Hematopoietic multipotent progenitor cell treated with erythropoietin and hydrocortisone succinate and interleukin-3 and kit ligand, for 8 days (in vitro differentiated cells): ENCODE measurements at regions not wholly inside any gene's neighbourhood (a gene's known extent, or its start where the extent isn't known, plus 50 kb on each side); places are given as distances from the start of the nearest gene placed in this dataset.
"Not testable (repeated sequence)": the region's sequence is repeated elsewhere in the genome, so short reads cannot be mapped to it uniquely, and the experiment has no call there.

Source experiments
- DNase-seq: peaks from one replicate; pipeline ENCODE4 v3.0.0-alpha.2; 2015

- DNase-seq: no peak
Observed at GRCh38 chrX:140447150-140447549, 57.7 kb downstream of the SOX3 start.

- no peak for DNase-seq
Observed at GRCh38 chrX:140440876-140441275, 64.0 kb downstream of the SOX3 start.

- DNase-seq: no peak
Observed at GRCh38 chrX:140439476-140439875, 65.4 kb downstream of the SOX3 start.

- no peak for DNase-seq
Observed at GRCh38 chrX:140434347-140434746, 70.5 kb downstream of the SOX3 start.

DNA sequence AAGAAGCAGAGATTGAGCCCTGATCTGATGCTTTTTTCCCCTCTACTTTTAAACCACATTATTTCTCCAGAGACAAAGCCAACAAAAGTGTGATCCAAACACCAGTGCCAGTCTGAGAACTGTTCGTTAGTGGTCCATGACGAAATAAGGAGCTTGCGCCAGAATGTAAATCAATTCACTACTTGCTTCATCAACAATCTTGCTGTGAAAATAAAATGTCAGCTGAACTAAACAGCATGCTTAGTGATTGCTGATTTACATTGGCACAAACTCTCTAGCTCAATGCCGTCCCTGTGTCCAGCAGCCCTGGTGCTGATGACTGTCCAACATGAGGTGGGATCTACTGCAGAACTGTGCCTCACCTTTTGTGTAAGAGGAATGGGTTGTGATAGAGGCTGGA lies 71.3 kb downstream of the SOX3 start:
- DNase-seq: no peak

DNA sequence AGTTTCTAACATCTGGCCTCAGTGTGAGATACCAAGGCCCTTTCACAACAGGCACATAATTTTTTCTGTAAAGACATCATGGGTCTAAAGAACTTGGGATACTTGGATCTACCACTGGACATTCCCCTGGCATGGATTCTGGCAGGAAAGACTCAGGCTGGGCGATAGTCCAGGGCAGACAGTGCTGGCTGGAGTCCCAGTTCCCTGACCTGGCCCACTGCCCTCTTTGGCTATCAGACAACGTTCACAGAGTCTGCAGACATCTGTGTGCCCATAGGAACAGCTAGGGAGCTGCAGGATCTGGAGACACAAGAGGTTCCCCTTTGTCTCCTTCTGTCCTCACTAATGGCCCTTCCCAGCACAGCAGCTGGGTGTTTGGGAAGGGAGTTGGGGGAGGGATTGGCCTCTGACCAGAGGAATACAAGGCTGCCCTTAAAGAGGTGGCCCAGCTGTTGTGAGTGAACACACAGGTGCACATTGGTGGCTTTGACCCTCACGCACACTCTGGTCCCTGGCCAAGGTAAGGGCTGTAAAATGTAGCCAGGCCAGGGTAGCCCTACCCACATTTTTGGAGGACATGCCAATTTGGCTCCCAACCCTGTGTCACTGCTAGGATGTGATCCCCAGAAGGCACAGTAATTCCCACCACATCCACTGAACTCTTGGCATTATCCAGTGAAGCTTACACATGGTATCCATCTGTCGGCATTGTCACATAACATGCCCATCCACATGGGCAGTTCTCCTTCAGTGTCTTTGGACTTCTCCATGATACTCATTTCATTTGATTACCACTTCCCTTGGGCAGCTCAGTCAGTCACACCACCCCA lies 72.3 kb downstream of the SOX3 start:
- DNase-seq: no peak

- DNase-seq: no peak
Observed at GRCh38 chrX:140431521-140431920, 73.3 kb downstream of the SOX3 start.

GRCh38 chrX:140425712-140426395 lies 79.0 kb downstream of the SOX3 start:
- DNase-seq: no peak

GRCh38 chrX:140422501-140422900 lies 82.4 kb downstream of the SOX3 start:
- DNase-seq: no peak

GRCh38 chrX:140402131-140402530 lies 102.7 kb downstream of the SOX3 start:
- not testable (repeated sequence) for DNase-seq

- DNase-seq: not testable (repeated sequence)
Observed at GRCh38 chrX:140396326-140396725, 108.5 kb downstream of the SOX3 start.

- no peak for DNase-seq
Observed at GRCh38 chrX:140393507-140393906, 111.4 kb downstream of the SOX3 start.

- no peak for DNase-seq
Observed at GRCh38 chrX:140391313-140391712, 113.6 kb downstream of the SOX3 start.

GRCh38 chrX:140389331-140389730 lies 115.5 kb downstream of the SOX3 start:
- no peak for DNase-seq

GRCh38 chrX:140362861-140363260 lies 142.0 kb downstream of the SOX3 start:
- DNase-seq: no peak

GRCh38 chrX:140360924-140361323 lies 143.9 kb downstream of the SOX3 start:
- no peak for DNase-seq

GRCh38 chrX:140360284-140360683 lies 144.6 kb downstream of the SOX3 start:
- no peak for DNase-seq

DNA sequence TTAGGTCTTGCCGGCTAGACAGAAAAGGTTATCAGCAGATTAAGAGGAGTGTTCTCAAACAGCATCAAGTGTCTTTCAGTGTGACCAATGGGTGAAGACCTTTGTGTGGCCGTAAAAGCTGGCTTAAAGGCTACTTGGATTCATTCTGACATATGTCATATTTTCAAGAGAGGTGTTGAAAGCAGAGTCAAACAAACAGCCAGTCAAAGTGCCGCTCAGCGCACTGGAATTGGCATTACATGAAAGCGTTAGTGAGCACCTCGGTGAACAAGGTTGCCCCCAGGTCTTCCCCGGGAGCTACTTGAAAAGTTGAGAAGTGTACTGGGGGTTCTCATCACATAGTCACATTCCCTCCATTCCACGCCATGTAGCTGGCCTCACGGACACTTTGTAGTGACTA lies 148.9 kb downstream of the SOX3 start:
- no peak for DNase-seq

GRCh38 chrX:140355429-140355828 lies 149.4 kb downstream of the SOX3 start:
- no peak for DNase-seq

DNA sequence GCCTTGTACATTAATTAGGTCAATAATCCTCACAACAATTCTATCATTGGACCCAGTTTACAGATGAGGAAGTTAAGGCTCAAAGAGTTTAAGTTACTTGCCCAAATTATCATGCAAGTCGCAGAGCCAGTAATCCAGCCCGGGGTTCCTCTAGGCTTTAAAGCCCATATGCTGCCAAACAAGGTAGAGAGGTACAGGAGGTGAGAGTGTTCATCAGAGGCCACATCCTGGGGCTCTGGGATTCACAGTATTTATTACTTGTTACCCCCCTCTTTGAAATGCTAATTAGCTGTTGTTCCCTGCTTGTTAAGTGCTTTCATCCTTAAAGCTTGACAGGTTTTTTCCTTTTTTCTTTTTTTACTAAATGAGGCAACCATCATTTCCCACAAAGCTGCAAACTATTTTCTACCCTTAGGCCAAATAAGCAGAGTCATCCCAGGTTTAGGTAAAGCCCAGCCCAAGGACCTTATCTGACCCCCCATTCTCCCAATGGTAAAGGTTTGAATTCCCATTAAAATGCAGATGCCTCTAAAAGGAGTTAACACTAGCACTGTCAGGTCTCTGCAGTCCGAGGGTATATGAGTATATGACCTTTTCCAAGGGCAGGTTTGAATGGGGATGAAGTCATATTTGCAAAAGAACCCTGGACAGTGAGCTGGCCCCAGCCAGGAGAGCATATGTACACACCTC lies 150.3 kb downstream of the SOX3 start:
- no peak for DNase-seq

GRCh38 chrX:140346729-140347128 lies 158.1 kb downstream of the SOX3 start:
- no peak for DNase-seq

- no peak for DNase-seq
Observed at GRCh38 chrX:140343226-140343868, 161.5 kb downstream of the SOX3 start.

- no peak for DNase-seq
Observed at GRCh38 chrX:140342410-140342809, 162.5 kb downstream of the SOX3 start.
